Breast epithelium (tissue), 4 donors: ENCODE measurements at regions not wholly inside any gene's neighbourhood (a gene's known extent, or its start where the extent isn't known, plus 50 kb on each side); places are given as distances from the start of the nearest gene placed in this dataset.
"Not testable (repeated sequence)": the region's sequence is repeated elsewhere in the genome, so short reads cannot be mapped to it uniquely, and the experiment has no call there.

Source experiments
- DNase-seq, 2 donors: peaks; one replicate each; pipeline ENCODE4 v3.0.0-alpha.2; 2019; ENCODE audit warnings: low spot score in 2 of 2
- H3K27ac ChIP-seq, 2 donors: fragments of 200-600 bp; sonication (generic) in 1 of 2; one replicate each; pipeline ENCODE4 v1.5.1; 2016 to 2019; ENCODE audit warnings: mild to moderate bottlenecking in 1 of 2
- H3K27me3 ChIP-seq, 2 donors: fragments of 200-600 bp; sonication (generic) in 1 of 2; one replicate each; pipeline versions ENCODE4 v1.5.1 to v1.6.0; 2017 to 2019; ENCODE audit warnings: control low read depth in 1 of 2, mild to moderate bottlenecking in 1 of 2
- H3K36me3 ChIP-seq: fragments of 200-600 bp; one replicate; pipeline ENCODE4 v1.5.1; 2019
- H3K4me1 ChIP-seq, 2 donors: fragments of 200-600 bp; sonication (generic); one replicate each; pipeline ENCODE4 v1.5.1; 2016 to 2019; ENCODE audit warnings: control low read depth in 1 of 2
- H3K4me3 ChIP-seq, 3 donors: fragments of 200-600 bp; sonication (generic); 1 replicate in 2 of 3; 2 replicates in 1 of 3; pipeline ENCODE4 v1.5.1; 2016 to 2019; ENCODE audit warnings: mild to moderate bottlenecking in 3 of 3, moderate library complexity in 2 of 3
- H3K9me3 ChIP-seq, 2 donors: fragments of 200-600 bp; sonication (generic) in 1 of 2; one replicate each; pipeline ENCODE4 v1.5.1; 2016 to 2019; ENCODE audit warnings: control low read depth in 1 of 2
- CTCF ChIP-seq, 3 donors: fragments of 450-650 bp; IDR thresholded peaks; one replicate each; pipeline ENCODE4 v1.5.1; 2016 to 2017; ENCODE audit warnings: antibody characterized with exemption in 3 of 3, mild to moderate bottlenecking in 3 of 3, moderate library complexity in 3 of 3
- POLR2A ChIP-seq: fragments of 450-650 bp; IDR thresholded peaks from one replicate; pipeline ENCODE4 v1.6.1; 2016; ENCODE audit warnings: antibody characterized with exemption, mild to moderate bottlenecking, moderate library complexity
- POLR2AphosphoS5 ChIP-seq, 3 donors: sonication (generic); formaldehyde crosslinking; IDR thresholded peaks; one replicate each; pipeline ENCODE4 v1.6.1; 2017; ENCODE audit warnings: antibody characterized with exemption in 3 of 3
- intact Hi-C: fragments of 100-400 bp; cut with DNase I; formaldehyde crosslinking; loops from one replicate; pipeline ENCODE4 v1.15.1; 2023; ENCODE audit warnings: low total_unique reads

DNA sequence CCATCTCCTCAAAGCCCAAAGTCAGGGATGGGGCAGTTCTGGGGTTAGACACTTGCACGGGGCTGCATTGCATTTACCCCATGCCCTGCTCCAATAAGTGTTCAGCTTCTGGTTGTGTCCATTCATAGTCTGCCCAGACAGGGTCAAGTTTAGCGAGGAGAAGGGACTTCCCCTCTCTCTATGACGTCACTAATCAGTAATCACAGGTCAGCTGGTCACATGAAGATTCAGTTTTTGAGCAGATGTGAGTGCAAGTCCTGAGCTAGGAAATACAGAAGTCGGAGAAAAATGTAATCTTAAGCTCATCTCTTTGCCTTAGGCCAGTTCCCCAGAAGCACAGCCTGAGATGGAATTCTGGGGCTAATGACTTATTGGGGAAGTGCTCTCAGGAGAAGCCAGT lies 310.1 kb downstream of the TSHZ3 start:
- Histone ChIP-seq H3K9me3 (no peaks in the 10 kb centered on the region), H3K27me3 (no peaks in the 10 kb centered on the region), H3K27ac (no peak overlapping the region), H3K4me1 (no peaks in the 10 kb centered on the region), H3K36me3 (no peaks in the 10 kb centered on the region), H3K4me3 (no peak overlapping the region)
- intact Hi-C loops: no loop called here
- no peak for TF ChIP-seq CTCF (IDR thresholded peaks at IDR 0.05)
- TF ChIP-seq POLR2A: no peak
- no peak for TF ChIP-seq POLR2AphosphoS5 (IDR thresholded peaks at IDR 0.05)
- no peak for DNase-seq

DNA sequence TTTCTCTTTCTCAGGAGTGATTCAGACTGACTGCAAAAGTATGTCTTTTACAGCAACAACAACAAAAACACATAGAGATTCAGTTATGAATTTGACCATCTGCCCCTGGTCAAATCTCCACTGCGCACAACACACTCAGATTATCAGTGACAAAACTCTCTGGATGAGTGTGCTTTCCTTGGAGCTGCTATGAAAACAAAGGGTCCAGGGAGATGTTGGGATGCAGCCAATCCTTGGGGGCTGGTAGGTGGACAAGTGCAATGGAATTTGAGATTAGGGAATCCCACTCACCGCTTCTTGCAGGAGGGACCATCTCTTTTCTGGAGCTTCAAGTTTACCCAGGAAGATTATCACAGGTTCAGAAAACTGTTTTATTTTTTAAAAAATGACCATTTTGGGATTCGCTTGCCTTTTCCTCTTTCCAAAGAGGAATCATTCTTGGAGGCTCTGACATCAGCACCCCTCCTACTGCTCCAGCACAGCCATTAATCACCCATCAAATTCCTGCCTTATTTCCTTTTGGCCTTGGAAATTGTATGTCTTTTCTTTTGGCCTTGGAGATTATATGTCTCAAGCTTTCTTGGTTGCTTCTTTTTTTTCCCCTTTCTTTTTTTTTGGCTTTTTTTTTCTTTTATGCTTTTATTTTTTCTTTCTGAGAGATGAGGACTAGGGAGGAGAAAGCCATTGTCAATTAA lies 311.8 kb downstream of the TSHZ3 start:
- intact Hi-C loops: no loop called here
- TF ChIP-seq POLR2AphosphoS5 (IDR thresholded peaks at IDR 0.05): no peak
- H3K4me1 ChIP-seq: no peaks in the 10 kb centered on the region
- H3K4me3 ChIP-seq: no peak overlapping the region
- H3K27ac ChIP-seq: no peak overlapping the region
- no peaks in the 10 kb centered on the region for H3K36me3 ChIP-seq
- DNase-seq: no peak
- H3K27me3 ChIP-seq: no peaks in the 10 kb centered on the region
- H3K9me3 ChIP-seq: no peaks in the 10 kb centered on the region

DNA sequence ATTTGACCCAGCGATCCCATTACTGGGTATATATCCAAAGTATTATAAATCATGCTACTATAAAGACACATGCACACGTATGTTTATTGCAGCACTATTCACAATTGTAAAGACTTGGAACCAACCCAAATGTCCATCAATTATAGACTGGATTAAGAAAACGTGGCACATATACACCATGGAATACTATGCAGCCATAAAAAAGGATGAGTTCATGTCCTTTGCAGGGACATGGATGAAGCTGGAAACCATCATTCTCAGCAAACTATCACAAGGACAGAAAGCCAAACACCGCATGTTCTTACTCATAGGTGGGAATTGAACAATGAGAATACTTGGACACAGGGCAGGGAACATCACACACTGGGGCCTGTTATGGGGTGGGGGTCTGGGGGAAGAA lies 317.8 kb downstream of the TSHZ3 start:
- DNase-seq, H3K36me3 ChIP-seq, H3K4me3 ChIP-seq, H3K27me3 ChIP-seq, H3K9me3 ChIP-seq, intact Hi-C loops, H3K27ac ChIP-seq, H3K4me1 ChIP-seq: not testable (repeated sequence)

DNA sequence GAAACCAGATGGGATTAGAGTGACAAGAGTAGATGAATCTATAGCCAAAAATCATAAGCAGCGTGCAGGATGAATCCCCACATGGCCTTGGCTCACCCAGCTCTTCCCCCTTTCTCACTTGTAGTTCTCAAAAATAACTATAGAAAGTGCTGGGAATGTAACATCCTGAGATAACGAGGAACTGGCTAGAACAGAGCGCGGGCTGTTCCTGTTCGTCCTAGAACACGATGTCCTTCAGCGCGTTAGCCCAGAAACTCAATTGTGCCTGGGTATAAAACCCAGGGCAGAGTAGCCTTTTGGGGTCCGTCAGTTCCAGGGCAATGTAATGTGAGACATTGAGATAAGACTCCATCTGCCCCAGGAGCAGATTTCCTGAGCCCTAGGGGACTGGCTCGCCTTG lies 326.2 kb downstream of the TSHZ3 start:
- TF ChIP-seq CTCF (IDR thresholded peaks at IDR 0.05) (no peak), POLR2A (no peak), POLR2AphosphoS5 (IDR thresholded peaks at IDR 0.05) (no peak)
- Histone ChIP-seq H3K27me3 (no peaks in the 10 kb centered on the region), H3K4me3 (no peak overlapping the region), H3K27ac (no peak overlapping the region), H3K9me3 (peaks cover 0 to 7% of the 10 kb centered on the region in 2 donors), H3K36me3 (no peaks in the 10 kb centered on the region), H3K4me1 (no peaks in the 10 kb centered on the region)
- intact Hi-C loops: no loop called here
- DNase-seq: no peak

DNA sequence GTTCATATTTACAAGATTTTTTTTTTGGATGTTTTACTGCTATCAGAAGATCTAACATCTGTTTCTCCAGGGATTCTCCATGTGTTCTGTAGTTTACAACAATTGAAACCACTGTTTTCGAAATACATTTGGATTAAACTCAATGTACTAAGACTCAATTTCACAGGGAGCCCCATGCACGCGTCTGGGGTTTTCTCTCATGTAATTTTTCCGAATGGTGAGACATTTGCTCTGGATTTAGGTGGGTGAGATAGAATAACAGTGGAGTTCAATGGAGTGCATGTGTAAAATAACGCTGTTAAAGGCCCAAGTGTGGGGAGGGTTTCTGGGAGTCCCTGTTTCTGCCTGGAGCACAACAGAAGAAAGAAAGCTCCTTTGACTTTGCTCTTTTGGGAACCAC lies 330.3 kb downstream of the TSHZ3 start:
- Histone ChIP-seq H3K36me3 (no peaks in the 10 kb centered on the region), H3K27ac (no peak overlapping the region), H3K9me3 (no peaks in the 10 kb centered on the region), H3K27me3 (no peaks in the 10 kb centered on the region), H3K4me3 (no peak overlapping the region), H3K4me1 (no peaks in the 10 kb centered on the region)
- no peak for DNase-seq
- TF ChIP-seq POLR2AphosphoS5 (IDR thresholded peaks at IDR 0.05): no peak
- no peak for TF ChIP-seq CTCF (IDR thresholded peaks at IDR 0.05)
- TF ChIP-seq POLR2A: no peak
- intact Hi-C loops: no loop called here

- Histone ChIP-seq H3K9me3 (no peaks in the 10 kb centered on the region), H3K4me1 (no peaks in the 10 kb centered on the region), H3K36me3 (no peaks in the 10 kb centered on the region), H3K27me3 (no peaks in the 10 kb centered on the region), H3K4me3 (no peak overlapping the region), H3K27ac (no peak overlapping the region)
- DNase-seq: no peak
- TF ChIP-seq POLR2AphosphoS5 (IDR thresholded peaks at IDR 0.05) (no peak), CTCF (IDR thresholded peaks at IDR 0.05) (no peak), POLR2A (no peak)
- intact Hi-C loops: no loop called here
These were observed 333.5 kb downstream of the TSHZ3 start for GRCh38 chr19:31015778-31016177.
